Transverse colon (tissue), 4 donors: ENCODE measurements at regions not wholly inside any gene's neighbourhood (a gene's known extent, or its start where the extent isn't known, plus 50 kb on each side); places are given as distances from the start of the nearest gene placed in this dataset.

Experiments
- CTCF ChIP-seq, 5 experiments: fragments of 200-600 bp in 3 of 5; fragments of 450-650 bp in 2 of 5; sonication (generic) in 3 of 5; IDR thresholded peaks; 1 replicate in 2 of 5; 2 replicates in 3 of 5; pipeline ENCODE4 v1.5.1; 2016 to 2017; ENCODE audit warnings: antibody characterized with exemption in 5 of 5, inconsistent platforms in 3 of 5, mild to moderate bottlenecking in 2 of 5, moderate library complexity in 1 of 5
- EP300 ChIP-seq: sonication (generic); formaldehyde crosslinking; IDR thresholded peaks from one replicate; pipeline ENCODE4 v1.6.1; 2017; ENCODE audit warnings: antibody characterized with exemption, low read depth
- POLR2A ChIP-seq: fragments of 450-650 bp; IDR thresholded peaks from one replicate; pipeline ENCODE4 v1.6.1; 2016; ENCODE audit warnings: antibody characterized with exemption, mild to moderate bottlenecking, moderate library complexity
- POLR2AphosphoS5 ChIP-seq, 3 donors: sonication (generic); formaldehyde crosslinking; IDR thresholded peaks; one replicate each; pipeline ENCODE4 v1.6.1; 2016; ENCODE audit warnings: antibody characterized with exemption in 3 of 3

- TF ChIP-seq CTCF (IDR thresholded peaks at IDR 0.05) (no peak), EP300 (no peak), POLR2A (no peak), POLR2AphosphoS5 (IDR thresholded peaks at IDR 0.05) (no peak)
These were observed 55.1 kb upstream of the APCDD1L start for GRCh38 chr20:58570204-58570859.
